Activated CD4-positive, alpha-beta T cell treated with anti-CD3 and anti-CD28 coated beads for 36 hours (primary cell): ENCODE measurements at regions not wholly inside any gene's neighbourhood (a gene's known extent, or its start where the extent isn't known, plus 50 kb on each side); places are given as distances from the start of the nearest gene placed in this dataset.
"Not testable (repeated sequence)": the region's sequence is repeated elsewhere in the genome, so short reads cannot be mapped to it uniquely, and the experiment has no call there.

Experiments
- ATAC-seq: fragments of 200-7000 bp; cut with Tn5 transposase; one replicate; pipeline ENCODE4 v1.10.0; 2021; ENCODE audit warnings: mild to moderate bottlenecking, moderate library complexity
- CTCF ChIA-PET: fragments of 350-600 bp; sonication (Branson Sonifier 250); formaldehyde crosslinking; loops from one replicate; lab custom pipeline; 2021; ENCODE audit warnings: antibody characterized with exemption; lab: Charles Lee
- POLR2A ChIA-PET: fragments of 350-600 bp; sonication (Branson Sonifier 250); formaldehyde crosslinking; loops from one replicate; lab custom pipeline; 2021; ENCODE audit warnings: antibody characterized with exemption, inconsistent platforms; lab: Charles Lee
- DNase-seq: peaks from one replicate; pipeline ENCODE4 v3.0.0-alpha.2; 2020
- H3K27ac Mint-ChIP-seq: one replicate; pipeline ENCODE4 v1.8.0; 2021; ENCODE audit warnings: mixed read lengths
- H3K27me3 Mint-ChIP-seq: one replicate; pipeline ENCODE4 v1.8.0; 2021; ENCODE audit warnings: mixed read lengths
- H3K36me3 Mint-ChIP-seq: one replicate; pipeline ENCODE4 v1.8.0; 2021; ENCODE audit warnings: low read depth, mixed read lengths
- H3K4me1 Mint-ChIP-seq: one replicate; pipeline ENCODE4 v1.8.0; 2021; ENCODE audit warnings: mixed read lengths
- H3K4me3 Mint-ChIP-seq: one replicate; pipeline ENCODE4 v1.8.0; 2021; ENCODE audit warnings: mild to moderate bottlenecking, moderate library complexity, mixed read lengths
- H3K9me3 Mint-ChIP-seq: one replicate; pipeline ENCODE4 v1.8.0; 2021; ENCODE audit warnings: low read depth, mixed read lengths
- intact Hi-C, 2 experiments: fragments of 100-400 bp; cut with DNase I in 1 of 2; cut with micrococcal nuclease in 1 of 2; formaldehyde crosslinking; loops; one replicate each; pipeline versions ENCODE4 v1.14.2 to v1.15.1; 2022 to 2024; cut with DNase I, micrococcal nuclease

DNA sequence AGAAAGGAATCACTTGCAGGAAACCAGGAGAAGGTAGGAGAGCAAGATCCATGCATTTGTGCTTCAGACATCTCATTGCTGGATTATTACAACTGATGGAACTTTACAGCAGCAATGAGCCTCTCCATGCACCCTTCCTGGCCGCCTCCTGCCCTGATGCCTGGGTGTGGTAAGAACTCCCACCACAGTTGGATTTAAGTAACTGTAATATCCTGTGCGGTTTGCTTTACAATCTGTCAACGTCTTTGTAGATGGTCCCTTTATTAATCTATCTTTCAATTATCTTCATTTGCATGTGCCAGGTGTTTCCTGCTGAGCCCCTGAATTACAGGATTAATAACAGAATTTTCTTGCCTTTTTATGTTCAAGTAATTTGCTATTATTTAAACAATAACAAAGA lies 1300.5 kb upstream of the TMEM132C start:
- no peak overlapping the region for H3K27ac Mint-ChIP-seq
- H3K36me3 Mint-ChIP-seq = no peaks in the 10 kb centered on the region
- DNase-seq (no peak), ATAC-seq (no peak)
- CTCF ChIA-PET = no interaction called here
- no peak overlapping the region for H3K4me3 Mint-ChIP-seq
- no peaks in the 10 kb centered on the region for H3K9me3 Mint-ChIP-seq
- POLR2A ChIA-PET = no interaction called here
- intact Hi-C loops = no loop called here
- peaks cover 6% of the 10 kb centered on the region for H3K27me3 Mint-ChIP-seq
- H3K4me1 Mint-ChIP-seq = no peaks in the 10 kb centered on the region

GRCh38 chr12:126967152-126967551 lies 1299.8 kb upstream of the TMEM132C start:
- no peaks in the 10 kb centered on the region for H3K36me3 Mint-ChIP-seq
- POLR2A ChIA-PET = no interaction called here
- DNase-seq (no peak), ATAC-seq (no peak)
- CTCF ChIA-PET = no interaction called here
- intact Hi-C loops = no loop called here
- H3K27me3 Mint-ChIP-seq = peaks cover 6% of the 10 kb centered on the region
- H3K27ac Mint-ChIP-seq = no peak overlapping the region
- no peak overlapping the region for H3K4me3 Mint-ChIP-seq
- H3K9me3 Mint-ChIP-seq = no peaks in the 10 kb centered on the region
- no peaks in the 10 kb centered on the region for H3K4me1 Mint-ChIP-seq

DNA sequence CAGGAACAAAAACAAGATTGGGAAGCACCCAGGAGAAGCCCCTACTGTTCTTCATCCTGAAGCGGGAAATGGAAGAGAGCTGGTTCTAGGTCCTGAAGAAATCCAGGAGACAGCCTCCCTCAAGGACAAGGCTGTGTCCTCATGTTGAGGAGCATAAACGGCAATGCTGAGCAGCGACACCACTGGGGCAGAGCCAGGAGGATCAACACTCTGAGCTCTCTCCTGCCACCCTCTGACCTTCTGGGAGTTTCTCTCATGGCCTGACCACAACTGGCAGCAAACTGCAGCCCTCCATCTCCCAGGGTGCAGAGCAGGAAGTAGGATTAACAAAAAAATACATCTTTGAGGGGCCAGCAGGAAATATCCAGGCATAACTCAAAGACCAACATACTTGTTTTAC lies 1292.2 kb upstream of the TMEM132C start:
- CTCF ChIA-PET = interaction anchor here (0.7 kb wide), 1 partner anchor 622 kb away, joined by 3 read pairs; no protein-coding TSS in a partner anchor
- peaks cover 3% of the 10 kb centered on the region for H3K27me3 Mint-ChIP-seq
- H3K27ac Mint-ChIP-seq = no peak overlapping the region
- ATAC-seq (no peak), DNase-seq (no peak)
- no peaks in the 10 kb centered on the region for H3K4me1 Mint-ChIP-seq
- intact Hi-C loops = no loop called here
- no peak overlapping the region for H3K4me3 Mint-ChIP-seq
- POLR2A ChIA-PET = no interaction called here
- H3K36me3 Mint-ChIP-seq = no peaks in the 10 kb centered on the region
- no peaks in the 10 kb centered on the region for H3K9me3 Mint-ChIP-seq

DNA sequence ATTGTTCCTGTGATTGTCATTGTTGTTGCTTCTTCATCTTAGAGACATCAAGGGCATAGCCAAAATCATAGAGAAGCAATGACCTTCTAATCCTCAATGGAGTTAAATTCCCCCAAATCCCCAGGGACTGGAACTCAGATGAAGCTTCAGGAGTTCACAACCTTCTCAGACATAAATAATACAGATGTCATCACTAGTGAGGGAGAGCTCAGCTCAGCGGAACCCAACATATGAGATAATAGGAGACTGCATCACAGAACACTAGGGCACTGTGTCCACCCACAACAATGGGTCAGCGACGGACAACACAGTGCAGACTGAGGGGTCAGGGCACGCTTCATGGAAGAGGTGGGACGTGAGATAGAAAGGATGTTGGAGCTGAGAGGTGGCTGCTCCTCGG lies 1290.4 kb upstream of the TMEM132C start:
- Mint-ChIP-seq H3K9me3 (no peaks in the 10 kb centered on the region), H3K4me3 (no peak overlapping the region), H3K27me3 (no peaks in the 10 kb centered on the region), H3K36me3 (no peaks in the 10 kb centered on the region), H3K27ac (no peak overlapping the region), H3K4me1 (no peaks in the 10 kb centered on the region)
- intact Hi-C loops = no loop called here
- ATAC-seq = no peak
- ChIA-PET POLR2A (no interaction called here), CTCF (no interaction called here)
- no peak for DNase-seq

GRCh38 chr12:126979564-126979963 lies 1287.4 kb upstream of the TMEM132C start:
- ATAC-seq, H3K4me1 Mint-ChIP-seq, H3K9me3 Mint-ChIP-seq, DNase-seq, H3K4me3 Mint-ChIP-seq, intact Hi-C loops, CTCF ChIA-PET, POLR2A ChIA-PET, H3K36me3 Mint-ChIP-seq, H3K27ac Mint-ChIP-seq, H3K27me3 Mint-ChIP-seq: not testable (repeated sequence)

- DNase-seq (no peak), ATAC-seq (no peak)
- no peak overlapping the region for H3K4me3 Mint-ChIP-seq
- no peaks in the 10 kb centered on the region for H3K4me1 Mint-ChIP-seq
- peaks cover 8% of the 10 kb centered on the region for H3K9me3 Mint-ChIP-seq
- no peak overlapping the region for H3K27ac Mint-ChIP-seq
- H3K27me3 Mint-ChIP-seq = peaks cover 2% of the 10 kb centered on the region
- peaks cover 2% of the 10 kb centered on the region for H3K36me3 Mint-ChIP-seq
- intact Hi-C loops = no loop called here
- ChIA-PET POLR2A (no interaction called here), CTCF (no interaction called here)
Observed at GRCh38 chr12:126982707-126983106, 1284.3 kb upstream of the TMEM132C start.

DNA sequence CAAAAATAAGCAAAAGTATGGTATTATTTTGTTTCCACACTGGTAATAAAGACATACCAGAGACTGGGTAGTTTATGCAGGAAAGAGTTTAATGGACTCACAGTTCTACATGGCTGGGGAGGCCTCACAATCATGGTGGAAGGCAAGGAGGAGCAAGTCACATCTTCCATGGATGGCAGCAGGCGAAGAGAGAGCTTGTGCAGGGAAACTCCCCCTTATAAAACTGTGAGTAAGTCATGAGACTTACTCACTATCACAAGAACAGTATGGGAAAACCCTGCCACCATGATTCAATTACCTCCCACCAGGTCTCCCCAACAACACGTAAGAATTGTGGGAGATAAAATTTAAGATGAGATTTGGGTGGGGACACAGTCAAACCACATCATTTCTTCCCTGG lies 1283.2 kb upstream of the TMEM132C start:
- DNase-seq, intact Hi-C loops, H3K36me3 Mint-ChIP-seq, CTCF ChIA-PET, H3K4me3 Mint-ChIP-seq, POLR2A ChIA-PET, H3K27me3 Mint-ChIP-seq, ATAC-seq, H3K4me1 Mint-ChIP-seq, H3K9me3 Mint-ChIP-seq, H3K27ac Mint-ChIP-seq: not testable (repeated sequence)

DNA sequence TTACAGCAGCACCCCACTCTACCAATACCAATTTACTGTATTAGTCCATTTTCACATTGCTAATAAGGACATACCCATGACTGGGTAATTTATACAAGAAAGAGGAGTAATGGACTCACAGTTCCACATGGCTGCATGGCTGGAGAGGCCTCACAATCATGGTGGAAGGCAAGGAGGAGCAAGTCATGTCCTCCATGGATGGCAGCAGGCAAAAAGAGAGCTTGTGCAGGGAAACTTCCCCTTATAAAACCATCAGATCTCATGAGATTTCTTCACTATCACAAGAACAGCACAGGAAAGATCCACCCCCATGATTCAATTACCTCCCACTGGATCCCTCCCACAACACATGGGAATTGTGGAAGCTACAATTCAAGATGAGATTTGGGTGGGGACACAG lies 1281.3 kb upstream of the TMEM132C start:
- DNase-seq, CTCF ChIA-PET, intact Hi-C loops, ATAC-seq, H3K27ac Mint-ChIP-seq, POLR2A ChIA-PET, H3K9me3 Mint-ChIP-seq, H3K36me3 Mint-ChIP-seq, H3K4me3 Mint-ChIP-seq, H3K27me3 Mint-ChIP-seq, H3K4me1 Mint-ChIP-seq: not testable (repeated sequence)

DNA sequence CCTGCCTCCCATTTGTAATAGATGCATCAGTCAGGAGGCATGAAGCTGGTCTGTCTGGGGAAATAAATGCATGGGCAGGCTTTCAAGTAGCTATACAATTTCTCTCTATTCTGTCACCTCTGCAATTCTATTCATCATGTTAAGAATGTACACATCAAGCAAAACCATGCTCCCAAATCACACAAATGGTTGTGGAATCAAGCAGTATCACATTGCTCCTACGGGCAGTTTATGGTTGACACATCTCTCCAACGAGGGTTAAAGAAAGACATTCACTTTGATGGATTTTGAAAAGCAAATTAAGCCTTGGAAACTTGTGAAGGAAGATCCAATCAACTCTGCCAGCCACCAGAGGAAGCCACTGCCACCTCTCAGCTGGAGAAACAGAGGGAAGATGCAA lies 1277.4 kb upstream of the TMEM132C start:
- Mint-ChIP-seq H3K27me3 (peaks cover 4% of the 10 kb centered on the region), H3K9me3 (no peaks in the 10 kb centered on the region), H3K4me1 (no peaks in the 10 kb centered on the region), H3K36me3 (no peaks in the 10 kb centered on the region), H3K4me3 (no peak overlapping the region), H3K27ac (no peak overlapping the region)
- DNase-seq = no peak
- ATAC-seq = no peak
- intact Hi-C loops = no loop called here
- CTCF ChIA-PET = interaction anchor here (0.7 kb wide), 1 partner anchor 276 kb away, joined by 3 read pairs; no protein-coding TSS in a partner anchor
- POLR2A ChIA-PET = no interaction called here

GRCh38 chr12:126993898-126994297 lies 1273.1 kb upstream of the TMEM132C start:
- Mint-ChIP-seq H3K27me3 (peaks cover 1% of the 10 kb centered on the region), H3K4me1 (no peaks in the 10 kb centered on the region), H3K9me3 (no peaks in the 10 kb centered on the region), H3K4me3 (no peak overlapping the region), H3K27ac (no peak overlapping the region), H3K36me3 (no peaks in the 10 kb centered on the region)
- ChIA-PET CTCF (no interaction called here), POLR2A (no interaction called here)
- intact Hi-C loops = no loop called here
- no peak for ATAC-seq
- DNase-seq = no peak

DNA sequence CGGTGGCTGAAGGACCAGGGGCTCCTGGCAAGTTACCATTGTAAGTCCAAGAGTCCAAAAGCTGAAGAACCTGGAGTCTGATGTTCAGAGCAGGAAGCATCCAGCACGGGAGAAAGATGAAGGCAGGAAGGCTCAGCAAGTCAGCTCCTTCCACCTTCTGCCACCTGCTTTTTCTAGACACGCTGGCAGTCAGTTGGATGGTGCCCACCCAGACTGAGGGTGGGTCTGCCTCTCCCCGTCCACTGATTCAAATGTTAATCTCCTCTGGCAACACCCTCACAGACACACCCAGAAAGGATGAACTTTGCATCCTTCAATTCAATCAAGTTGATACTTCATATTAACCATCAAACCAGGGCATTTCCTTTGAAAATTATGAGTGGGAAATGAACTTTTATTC lies 1272.4 kb upstream of the TMEM132C start:
- peaks cover 1% of the 10 kb centered on the region for H3K9me3 Mint-ChIP-seq
- peaks cover 2% of the 10 kb centered on the region for H3K4me1 Mint-ChIP-seq
- DNase-seq (no peak), ATAC-seq (no peak)
- ChIA-PET CTCF (no interaction called here), POLR2A (no interaction called here)
- H3K4me3 Mint-ChIP-seq = no peak overlapping the region
- peaks cover 1% of the 10 kb centered on the region for H3K27me3 Mint-ChIP-seq
- H3K36me3 Mint-ChIP-seq = no peaks in the 10 kb centered on the region
- H3K27ac Mint-ChIP-seq = no peak overlapping the region
- intact Hi-C loops = no loop called here

GRCh38 chr12:126998031-126998430 lies 1268.9 kb upstream of the TMEM132C start:
- H3K4me1 Mint-ChIP-seq = peaks cover 2% of the 10 kb centered on the region
- no peak for ATAC-seq
- H3K36me3 Mint-ChIP-seq = no peaks in the 10 kb centered on the region
- no peak for DNase-seq
- ChIA-PET POLR2A (no interaction called here), CTCF (no interaction called here)
- no peaks in the 10 kb centered on the region for H3K27me3 Mint-ChIP-seq
- intact Hi-C loops = no loop called here
- H3K27ac Mint-ChIP-seq = no peak overlapping the region
- H3K4me3 Mint-ChIP-seq = no peak overlapping the region
- H3K9me3 Mint-ChIP-seq = peaks cover 1% of the 10 kb centered on the region

GRCh38 chr12:126998747-126999285 lies 1268.2 kb upstream of the TMEM132C start:
- H3K4me3 Mint-ChIP-seq = no peak overlapping the region
- ATAC-seq = peak; percentile 88
- intact Hi-C loops = no loop called here
- H3K36me3 Mint-ChIP-seq = no peaks in the 10 kb centered on the region
- DNase-seq = peak; percentile 7
- H3K27me3 Mint-ChIP-seq = no peaks in the 10 kb centered on the region
- H3K9me3 Mint-ChIP-seq = peaks cover 1% of the 10 kb centered on the region
- CTCF ChIA-PET = no interaction called here
- POLR2A ChIA-PET = no interaction called here
- H3K27ac Mint-ChIP-seq = no peak overlapping the region
- H3K4me1 Mint-ChIP-seq = peaks cover 2% of the 10 kb centered on the region
